Lower leg skin (tissue), 4 donors: ENCODE measurements at regions not wholly inside any gene's neighbourhood (a gene's known extent, or its start where the extent isn't known, plus 50 kb on each side); places are given as distances from the start of the nearest gene placed in this dataset.

ENCODE experiments used
- DNase-seq, 2 donors: peaks; one replicate each; pipeline ENCODE4 v3.0.0-alpha.2; 2019; ENCODE audit warnings: low spot score in 2 of 2
- H3K4me3 ChIP-seq: fragments of 200-600 bp; sonication (generic); 2 replicates; pipeline ENCODE4 v1.5.1; 2017; ENCODE audit warnings: mild to moderate bottlenecking, low read depth; ENCODE audit not compliant: poor library complexity, severe bottlenecking
- CTCF ChIP-seq, 3 donors: fragments of 450-650 bp; IDR thresholded peaks; one replicate each; pipeline ENCODE4 v1.5.1; 2016; ENCODE audit warnings: antibody characterized with exemption in 3 of 3, mild to moderate bottlenecking in 3 of 3, moderate library complexity in 2 of 3
- POLR2A ChIP-seq, 2 donors: fragments of 450-650 bp; IDR thresholded peaks; one replicate each; pipeline ENCODE4 v1.6.1; 2016 to 2017; ENCODE audit warnings: antibody characterized with exemption in 2 of 2, mild to moderate bottlenecking in 1 of 2, moderate library complexity in 1 of 2
- WGBS, 2 donors: methylation state at CpG; one replicate each; pipeline ENCODE4 v1.1.5; 2018; 5-methylcytosine and 5-hydroxymethylcytosine counted together
- intact Hi-C: fragments of 100-400 bp; cut with DNase I; formaldehyde crosslinking; loops from one replicate; pipeline ENCODE4 v1.15.0; 2023; ENCODE audit warnings: low total_unique reads

GRCh38 chr13:58455094-58455493, 823.5 kb downstream of the PCDH17 start:
- DNase-seq = no peak
- H3K4me3 ChIP-seq = no peak overlapping the region
- intact Hi-C loops = no loop called here
- TF ChIP-seq CTCF (IDR thresholded peaks at IDR 0.05) (no peak), POLR2A (IDR thresholded peaks at IDR 0.05) (no peak)

GRCh38 chr13:58461217-58461616, 829.7 kb downstream of the PCDH17 start:
- TF ChIP-seq POLR2A (IDR thresholded peaks at IDR 0.05) (no peak), CTCF (IDR thresholded peaks at IDR 0.05) (no peak)
- DNase-seq = no peak
- 33 to 45% methylated on average over 2 of the region's 2 CpGs for WGBS, 2 donors
- H3K4me3 ChIP-seq = no peak overlapping the region
- intact Hi-C loops = no loop called here

- no peak for DNase-seq
- no peak overlapping the region for H3K4me3 ChIP-seq
- intact Hi-C loops = no loop called here
- TF ChIP-seq CTCF (IDR thresholded peaks at IDR 0.05) = no peak
Measured at GRCh38 chr13:58463841-58464240, 832.3 kb downstream of the PCDH17 start.

GRCh38 chr13:58467176-58467575, 835.6 kb downstream of the PCDH17 start:
- H3K4me3 ChIP-seq = no peak overlapping the region
- intact Hi-C loops = no loop called here
- 65 to 73% methylated on average over 4 of the region's 4 CpGs for WGBS, 2 donors

GRCh38 chr13:58472483-58472882, 840.9 kb downstream of the PCDH17 start:
- no peak overlapping the region for H3K4me3 ChIP-seq
- TF ChIP-seq CTCF (IDR thresholded peaks at IDR 0.05) (no peak), POLR2A (IDR thresholded peaks at IDR 0.05) (no peak)
- no peak for DNase-seq
- WGBS, 2 donors = 83 to 84% methylated on average over 3 of the region's 3 CpGs
- intact Hi-C loops = no loop called here

More at GRCh38 chr13:58467176-58467575, 835.6 kb downstream of the PCDH17 start:
- no peak for DNase-seq
- TF ChIP-seq POLR2A (IDR thresholded peaks at IDR 0.05) (no peak), CTCF (IDR thresholded peaks at IDR 0.05) (no peak)

DNA sequence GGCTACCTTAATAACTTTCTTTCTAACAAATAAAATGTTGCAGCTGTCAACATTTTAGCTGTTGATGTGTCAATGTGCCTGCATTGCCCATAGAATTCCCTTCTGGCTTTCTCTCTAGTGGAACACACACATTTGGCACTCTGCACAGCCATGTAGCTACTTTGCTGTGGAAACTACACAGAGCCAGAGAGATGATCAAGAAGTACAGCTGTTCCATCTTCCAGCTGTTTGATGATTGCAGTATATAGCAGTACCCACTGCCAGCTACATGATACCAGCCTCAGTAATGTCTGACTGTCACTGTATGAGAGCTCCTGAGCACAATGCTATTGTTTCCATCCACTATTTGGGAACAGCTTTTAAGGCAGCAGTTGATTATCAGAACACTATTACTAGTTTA, 843.0 kb downstream of the PCDH17 start:
- DNase-seq = no peak
- intact Hi-C loops = no loop called here
- H3K4me3 ChIP-seq = no peak overlapping the region
- TF ChIP-seq POLR2A (IDR thresholded peaks at IDR 0.05) = no peak
- no peak for TF ChIP-seq CTCF (IDR thresholded peaks at IDR 0.05)
